Left colon (tissue), 2 donors: ENCODE measurements at regions not wholly inside any gene's neighbourhood (a gene's known extent, or its start where the extent isn't known, plus 50 kb on each side); places are given as distances from the start of the nearest gene placed in this dataset.

Experiments
- ATAC-seq: fragments of 200-7000 bp; cut with Tn5 transposase; one replicate; pipeline ENCODE4 v1.9.1; 2020; ENCODE audit warnings: mild to moderate bottlenecking, moderate library complexity
- DNase-seq, 2 donors: peaks; one replicate each; pipeline ENCODE4 v3.0.0-alpha.2; 2020
- intact Hi-C, 2 donors: fragments of 100-400 bp; cut with DNase I in 1 of 2; cut with micrococcal nuclease in 1 of 2; formaldehyde crosslinking; loops; one replicate each; pipeline versions ENCODE4 v1.11.2 to v1.14.0; 2022; cut with DNase I, micrococcal nuclease
- donor health status: DM: no; HTN: no; CAD: no.
- donor health status: DM: yes; HTN: yes; CAD: no.

DNA sequence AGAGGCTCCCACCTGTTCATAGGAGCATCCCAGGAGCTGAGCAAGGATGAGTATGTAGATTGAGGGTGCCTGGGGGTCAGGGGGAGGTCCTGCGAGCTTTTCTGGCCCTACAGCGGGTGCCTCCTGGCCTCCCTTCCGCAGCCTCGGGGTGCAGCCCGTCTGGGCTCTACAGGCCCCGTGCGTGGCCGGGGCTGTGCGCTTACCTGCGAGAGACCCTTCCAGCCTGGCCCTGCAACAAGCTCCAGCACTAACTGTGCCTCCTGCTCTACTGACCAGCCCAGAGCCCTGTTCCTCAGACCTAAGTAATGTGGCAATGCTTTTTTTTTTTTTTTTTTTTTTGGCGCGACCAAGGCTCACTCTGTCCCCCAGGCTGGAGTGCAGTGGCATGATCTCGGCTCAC lies 1129.1 kb downstream of the BRD1 start:
- no peak for ATAC-seq
- intact Hi-C loops: no loop called here

DNA sequence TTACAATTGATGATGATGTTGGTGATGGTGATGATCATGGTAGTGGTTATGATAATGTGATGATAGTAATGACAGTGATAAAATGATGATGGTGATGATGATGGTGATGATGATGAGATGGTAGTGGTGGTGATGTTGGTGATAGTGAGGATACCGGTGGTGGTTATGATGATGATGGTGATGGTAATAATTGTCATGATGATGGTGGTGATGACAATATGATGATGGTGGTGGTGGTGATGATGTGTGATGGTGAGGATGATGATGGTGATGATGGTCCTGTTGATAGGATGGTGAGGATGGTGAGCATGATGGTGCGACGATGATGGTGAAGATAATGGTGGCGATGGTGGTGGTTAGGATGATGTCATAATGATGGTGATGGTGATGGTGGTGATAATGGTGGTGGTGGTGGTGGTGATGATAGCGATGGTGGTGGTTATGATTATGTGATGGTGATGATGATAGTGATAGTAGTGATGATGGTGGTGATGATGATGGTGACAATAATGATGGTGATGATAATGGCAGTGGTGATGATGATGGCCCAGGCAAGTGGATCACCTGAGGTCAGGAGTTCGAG lies 1129.9 kb downstream of the BRD1 start:
- intact Hi-C loops: no loop called here
- ATAC-seq: no peak
- DNase-seq: no peak

More for the DNA sequence above, 1129.1 kb downstream of the BRD1 start:
- no peak for DNase-seq

DNA sequence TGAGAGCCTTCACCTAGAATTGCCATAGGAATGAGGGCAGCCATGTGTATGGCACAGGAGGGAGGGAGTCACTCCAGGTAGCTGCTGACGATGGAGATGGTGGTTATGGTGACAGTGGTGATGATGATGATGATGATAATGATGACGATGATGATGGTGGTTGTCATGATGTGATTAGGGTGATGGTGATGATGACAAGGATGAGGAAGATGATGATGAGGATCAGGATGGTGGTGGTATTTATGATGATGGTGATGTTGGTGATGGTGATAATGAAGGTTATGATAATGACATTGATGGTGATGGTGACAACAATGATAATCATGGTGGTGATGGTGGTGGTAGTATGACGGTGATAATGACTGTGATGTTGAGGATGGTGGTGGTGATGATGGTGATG lies 1130.5 kb downstream of the BRD1 start:
- no peak for ATAC-seq
- intact Hi-C loops: no loop called here
- no peak for DNase-seq

DNA sequence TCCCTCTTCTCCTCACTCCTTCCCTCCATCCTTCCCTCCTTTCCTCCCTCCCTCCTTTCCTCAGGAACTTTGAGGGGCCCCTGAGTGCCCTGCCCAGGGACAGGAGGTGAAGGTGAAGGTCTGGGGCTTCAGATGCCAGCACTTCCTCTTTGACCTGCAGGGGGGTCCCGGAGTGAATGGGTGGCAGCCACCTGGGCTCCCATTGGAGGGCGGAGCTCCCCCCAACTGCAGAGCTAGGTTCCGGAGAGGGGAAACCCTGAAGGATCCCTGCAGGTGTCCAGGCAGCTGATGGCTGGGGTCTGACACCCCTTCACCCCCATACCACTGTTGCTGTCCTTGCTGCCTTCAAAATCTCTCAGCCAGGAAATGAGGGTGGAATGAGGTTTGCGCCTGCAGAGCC lies 1131.3 kb downstream of the BRD1 start:
- ATAC-seq (no peak), DNase-seq (no peak)
- intact Hi-C loops: no loop called here

DNA sequence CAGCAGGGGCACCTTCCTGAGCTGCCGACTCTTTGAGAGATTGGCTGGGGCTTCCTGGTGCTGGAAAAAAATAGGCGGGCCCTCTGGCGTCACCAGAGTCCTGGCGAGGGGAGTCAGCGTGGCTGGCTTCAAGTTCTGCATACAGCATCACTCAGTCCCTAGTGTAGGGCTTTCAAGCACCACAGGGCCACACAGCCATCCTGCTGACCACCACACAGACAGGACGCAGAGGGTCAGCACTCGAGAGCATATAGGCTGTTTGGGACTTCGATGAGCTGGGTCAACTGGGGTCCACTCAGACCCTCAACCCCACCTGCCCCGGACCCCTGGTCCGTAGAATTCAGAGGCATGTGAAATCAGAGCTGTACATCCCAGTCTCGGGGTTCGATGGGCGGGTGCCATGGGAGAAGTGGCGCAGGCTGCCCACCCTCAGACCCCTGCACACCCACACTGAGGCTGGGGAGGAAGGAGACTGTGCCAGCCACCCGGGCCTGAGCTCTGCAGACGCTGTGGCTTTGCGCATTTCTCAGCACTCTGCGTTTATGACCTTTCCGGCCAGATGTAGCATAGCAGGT lies 1131.9 kb downstream of the BRD1 start:
- DNase-seq: no peak
- ATAC-seq: no peak
- intact Hi-C loops: no loop called here

DNA sequence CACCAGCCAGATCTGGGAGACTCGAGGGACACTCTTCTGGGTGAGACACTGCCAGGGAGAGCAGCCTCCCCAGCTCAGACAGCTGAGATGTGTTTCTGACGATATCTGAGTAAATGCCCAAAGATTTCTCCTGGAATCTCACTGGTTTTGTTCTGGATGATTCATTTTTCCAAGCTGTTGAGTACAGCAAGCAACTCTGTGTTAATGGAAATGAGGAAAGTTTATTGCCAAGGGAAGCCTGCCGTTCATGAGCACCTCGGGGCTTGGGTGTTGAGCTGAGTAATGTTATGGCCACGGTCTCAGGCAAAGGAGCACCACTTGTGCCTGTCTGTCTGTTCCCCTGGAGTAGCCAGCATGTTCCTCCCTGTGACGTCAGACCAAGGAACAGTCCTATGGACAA lies 1132.4 kb downstream of the BRD1 start:
- intact Hi-C loops: no loop called here
- no peak for ATAC-seq
- DNase-seq: no peak

DNA sequence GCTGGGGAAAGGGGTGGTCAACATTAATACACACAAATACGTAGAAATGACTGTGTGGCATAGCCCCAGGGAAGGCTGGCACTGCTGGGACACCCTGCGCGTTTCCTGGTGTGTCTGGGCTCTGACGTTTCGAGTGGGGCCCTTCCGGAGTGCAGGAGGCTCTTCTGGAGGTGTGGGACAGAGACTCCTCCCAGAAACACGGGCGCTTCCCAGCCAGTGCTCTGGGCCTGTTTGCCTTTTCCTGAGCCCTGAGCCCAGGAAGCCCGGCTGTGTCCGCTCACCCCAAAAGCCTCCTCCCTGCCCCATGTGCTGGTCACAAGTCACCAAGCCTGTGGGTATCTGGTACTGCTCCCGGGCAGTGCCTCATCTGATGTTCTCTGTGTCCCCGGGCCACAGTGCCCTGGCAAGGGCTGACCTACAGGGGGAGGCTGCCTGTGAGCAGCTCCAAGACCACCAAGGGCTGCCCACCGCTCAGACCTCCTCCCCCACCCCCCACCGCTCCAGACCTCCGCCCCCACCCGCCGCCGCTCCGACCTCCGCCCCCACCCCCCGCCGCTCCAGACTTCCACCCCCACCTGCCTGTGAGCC lies 1133.3 kb downstream of the BRD1 start:
- ATAC-seq: no peak
- DNase-seq: no peak
- intact Hi-C loops: no loop called here

DNA sequence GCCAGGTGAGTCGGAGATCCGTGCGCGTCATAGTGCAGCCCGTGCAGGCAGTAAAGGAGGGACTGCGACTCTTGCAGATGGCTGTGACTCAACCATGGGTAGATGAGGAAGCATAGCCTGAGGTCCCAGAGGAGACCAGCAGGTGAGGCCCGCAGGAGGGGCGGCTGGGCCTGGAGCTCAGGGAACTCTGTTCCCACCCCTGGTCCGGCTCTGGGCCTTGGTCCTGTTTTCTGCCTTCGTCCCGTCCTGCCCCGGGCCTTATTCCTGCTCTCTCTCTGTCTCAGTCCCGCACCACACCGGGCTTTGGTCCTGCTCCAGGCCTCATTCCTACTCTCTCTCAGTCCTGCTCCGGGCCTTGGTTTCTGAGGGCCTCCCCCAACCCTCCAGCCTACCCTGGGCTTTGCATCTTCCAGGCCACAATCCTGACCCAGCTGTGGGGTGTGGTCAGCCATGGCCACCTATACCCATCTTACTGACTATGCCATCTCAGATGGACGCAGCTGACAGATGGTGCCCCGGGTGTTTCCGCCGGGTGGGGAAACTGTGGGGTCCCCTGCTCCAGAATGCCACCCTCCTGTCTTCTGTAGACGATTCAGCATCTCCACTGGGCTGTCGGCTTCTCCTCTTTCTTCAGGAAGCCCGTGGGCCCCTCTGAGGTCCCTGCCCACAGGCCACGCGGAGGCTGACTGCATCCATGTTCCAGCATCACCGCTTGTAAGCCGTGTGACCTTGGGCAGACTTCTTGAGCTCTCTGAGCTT lies 1134.1 kb downstream of the BRD1 start:
- DNase-seq (no peak), ATAC-seq (no peak)
- intact Hi-C loops: no loop called here

DNA sequence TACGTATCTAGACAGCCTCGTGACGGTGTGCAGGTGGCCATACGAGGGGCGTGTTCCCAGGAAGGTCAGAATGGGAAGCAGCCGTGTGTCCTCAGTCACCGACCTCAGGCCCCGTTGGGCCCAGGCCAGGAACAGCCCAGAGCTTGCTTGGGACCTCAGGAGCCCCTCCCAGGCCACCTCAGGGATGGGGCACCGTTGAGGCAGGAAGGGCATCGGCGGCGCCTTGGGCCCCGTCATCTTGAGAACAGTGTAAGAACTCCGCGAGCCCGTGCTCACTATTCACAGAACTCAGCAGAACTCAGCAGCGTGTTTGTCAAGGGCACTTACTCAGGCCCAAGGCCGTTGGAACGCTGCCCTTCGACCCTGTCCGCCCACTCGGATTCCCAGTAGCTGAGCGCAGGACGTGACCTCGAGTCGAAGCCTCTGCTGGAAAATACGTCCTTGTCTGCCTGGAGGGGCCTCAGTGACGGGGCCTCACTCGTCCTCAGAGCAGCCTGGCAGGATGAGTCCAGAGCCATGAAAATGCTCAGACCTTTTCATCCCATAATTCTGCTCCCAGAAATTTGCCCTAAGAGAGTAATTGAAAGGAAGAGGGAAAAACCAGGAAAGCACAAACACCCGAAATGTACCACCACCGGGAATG lies 1134.8 kb downstream of the BRD1 start:
- no peak for ATAC-seq
- no peak for DNase-seq

DNA sequence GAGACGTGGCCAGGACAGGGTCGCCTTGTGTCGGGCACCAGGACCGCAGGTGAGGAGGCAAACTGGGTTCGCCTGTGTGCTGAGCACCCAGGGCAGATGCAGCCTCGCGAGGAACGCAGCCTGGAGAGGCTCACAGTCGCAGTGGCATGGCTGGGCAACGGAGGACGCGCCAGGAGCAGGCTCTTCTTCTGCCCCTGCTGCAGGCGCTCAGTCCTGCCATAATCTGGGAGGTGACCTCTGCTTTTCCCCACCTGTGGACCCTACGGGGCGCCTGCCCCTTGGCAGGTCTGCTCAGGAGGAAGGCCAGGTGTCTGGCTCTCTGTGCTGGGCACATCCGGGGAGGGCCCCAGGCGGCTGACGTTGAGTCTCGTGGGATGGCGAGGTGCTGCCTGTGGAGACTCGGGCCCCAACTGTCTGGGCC lies 1136.2 kb downstream of the BRD1 start:
- DNase-seq (no peak), ATAC-seq (no peak)
- intact Hi-C loops: no loop called here

More for the DNA sequence above, 1134.8 kb downstream of the BRD1 start:
- intact Hi-C loops: no loop called here

DNA sequence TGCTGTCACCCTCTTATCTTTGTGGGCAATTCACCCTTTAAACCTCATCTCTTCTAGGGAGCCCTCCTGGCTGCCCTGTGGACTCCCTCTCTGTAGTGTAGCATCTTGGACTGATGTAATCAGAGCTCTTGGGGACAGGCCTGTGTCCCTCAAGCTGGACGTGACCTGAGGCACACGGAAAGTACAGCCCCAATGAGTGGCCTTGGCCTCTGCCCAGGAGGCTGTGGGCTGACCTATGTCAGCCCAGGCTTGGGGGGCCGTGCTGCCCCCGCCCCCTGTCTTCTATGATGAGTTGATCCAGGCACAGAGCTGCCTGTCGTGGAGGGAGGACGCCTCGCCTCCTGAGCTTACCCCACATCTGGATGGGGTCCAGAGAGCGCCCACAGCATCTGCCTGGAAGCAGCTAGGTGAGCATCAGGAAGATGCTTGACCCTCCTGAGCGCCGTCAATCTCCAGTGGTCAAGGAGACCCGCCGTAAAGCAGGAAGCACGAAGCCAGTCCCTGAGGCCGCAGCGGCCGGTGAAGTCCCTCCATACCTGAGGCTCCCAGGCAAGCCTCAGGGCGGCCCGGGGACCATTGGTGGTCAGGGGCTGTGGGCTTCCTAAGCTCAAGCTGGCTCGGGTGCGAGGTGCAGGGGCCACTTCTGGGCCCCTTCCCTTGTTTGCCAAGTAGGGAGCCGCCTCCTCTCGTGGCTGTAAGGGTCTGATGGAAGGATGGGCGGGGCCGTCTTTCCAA lies 1136.9 kb downstream of the BRD1 start:
- ATAC-seq (no peak), DNase-seq (no peak)
- intact Hi-C loops: no loop called here

DNA sequence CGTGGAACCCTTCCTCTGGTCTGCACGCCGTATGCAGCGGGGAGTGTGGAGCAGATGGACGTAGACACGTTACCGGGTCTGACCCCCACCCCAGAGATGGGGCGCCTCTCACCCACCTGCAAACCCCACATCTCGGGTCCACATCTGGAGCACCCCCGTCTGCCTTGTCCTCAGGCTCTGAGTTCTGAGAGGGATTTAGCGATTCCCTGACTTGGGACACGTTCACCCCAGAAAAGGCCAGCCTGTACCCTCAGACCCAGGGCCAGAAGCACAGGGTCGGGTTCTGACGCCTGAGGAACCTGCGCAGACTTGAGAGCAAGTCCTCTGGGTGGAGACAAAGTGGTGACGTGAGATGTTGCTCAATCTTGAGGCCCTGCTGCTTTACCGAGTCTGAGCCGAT lies 1138.5 kb downstream of the BRD1 start:
- ATAC-seq (no peak), DNase-seq (no peak)
- intact Hi-C loops: no loop called here

DNA sequence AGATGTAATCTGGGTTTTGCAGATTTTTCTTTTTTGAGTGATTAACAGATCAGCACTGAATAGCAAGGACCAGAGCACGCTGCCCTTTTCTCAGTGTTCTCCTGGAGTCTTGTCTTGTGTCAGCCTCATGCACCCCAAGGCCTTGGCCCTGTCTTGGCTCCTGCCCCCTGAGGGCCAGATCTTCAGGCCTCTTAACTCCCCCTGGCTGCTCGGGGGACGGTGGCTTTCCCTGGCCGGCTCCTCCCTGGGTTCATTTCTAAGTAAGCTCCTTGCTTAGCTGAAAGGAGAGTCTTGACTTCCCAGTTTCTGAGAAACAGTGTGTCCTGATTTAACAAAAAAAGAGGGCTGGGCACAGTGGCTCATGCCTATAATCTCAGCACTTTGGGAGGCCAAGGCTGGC lies 1139.3 kb downstream of the BRD1 start:
- intact Hi-C loops: no loop called here
- no peak for ATAC-seq
- no peak for DNase-seq

DNA sequence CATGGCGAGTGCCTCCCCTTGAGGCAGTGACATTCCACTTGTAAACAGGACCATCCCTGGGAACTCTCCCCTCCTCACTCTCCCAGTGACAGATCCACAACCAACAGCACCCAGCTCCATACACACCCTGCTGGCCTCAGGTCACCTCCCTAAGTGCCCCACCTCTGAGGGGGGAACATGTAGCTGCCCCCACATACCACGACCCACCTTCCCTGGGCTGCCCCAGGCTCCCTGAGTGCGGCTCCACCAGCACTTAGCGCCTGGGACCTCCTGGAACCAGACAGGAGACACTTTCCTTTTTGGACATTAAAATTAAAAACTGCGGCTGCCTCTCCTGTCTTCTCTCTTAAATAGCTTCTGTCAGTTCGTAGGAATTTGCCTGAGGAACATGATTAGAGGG lies 1140.1 kb downstream of the BRD1 start:
- intact Hi-C loops: no loop called here
- no peak for ATAC-seq
- DNase-seq: no peak

DNA sequence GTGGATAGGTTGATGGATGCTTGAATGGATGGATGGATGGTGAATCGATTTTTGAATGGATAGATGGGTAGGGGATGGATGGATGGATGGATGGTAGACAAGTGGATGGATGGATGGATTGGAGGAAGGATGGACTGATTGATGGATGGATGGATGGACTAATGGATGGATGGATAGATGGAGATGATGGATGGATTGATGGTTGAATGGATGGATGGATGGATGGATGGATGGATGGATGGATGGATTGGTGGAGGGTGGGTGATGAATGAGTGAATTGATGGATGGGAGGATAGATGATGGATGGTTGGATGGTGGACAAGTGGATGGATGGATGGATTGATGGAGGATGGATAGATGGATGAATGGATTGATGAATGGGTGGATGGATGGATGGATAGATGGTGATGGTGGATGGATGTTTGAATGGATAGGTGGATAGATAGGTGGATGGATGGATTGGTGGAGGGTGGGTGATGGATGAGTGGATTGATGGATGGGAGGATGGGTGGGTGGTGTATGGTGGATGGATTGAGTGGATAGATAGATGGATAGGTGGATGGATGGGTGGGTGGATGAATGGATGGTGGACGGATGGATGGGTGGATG lies 1140.9 kb downstream of the BRD1 start:
- no peak for ATAC-seq
- DNase-seq: no peak
- intact Hi-C loops: no loop called here

DNA sequence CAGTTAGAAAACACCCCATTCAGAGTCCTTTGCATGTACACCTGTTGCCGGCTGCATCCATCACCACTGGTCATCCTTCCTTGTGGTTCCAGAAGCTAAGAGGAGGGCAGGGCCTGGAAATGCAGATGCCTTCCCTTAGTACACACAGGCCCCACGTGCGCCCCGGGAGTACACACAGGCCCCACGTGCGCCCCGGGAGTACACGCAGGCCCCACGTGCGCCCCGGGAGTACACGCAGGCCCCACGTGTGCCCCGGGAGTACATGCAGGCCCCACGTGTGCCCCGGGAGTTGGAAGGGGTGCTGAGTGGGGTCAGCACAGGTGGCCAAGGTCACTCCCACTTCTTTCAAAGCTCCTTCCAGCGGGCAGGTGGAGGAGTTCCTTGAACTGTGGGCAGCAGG lies 1141.9 kb downstream of the BRD1 start:
- intact Hi-C loops: no loop called here
- DNase-seq (no peak), ATAC-seq (no peak)

DNA sequence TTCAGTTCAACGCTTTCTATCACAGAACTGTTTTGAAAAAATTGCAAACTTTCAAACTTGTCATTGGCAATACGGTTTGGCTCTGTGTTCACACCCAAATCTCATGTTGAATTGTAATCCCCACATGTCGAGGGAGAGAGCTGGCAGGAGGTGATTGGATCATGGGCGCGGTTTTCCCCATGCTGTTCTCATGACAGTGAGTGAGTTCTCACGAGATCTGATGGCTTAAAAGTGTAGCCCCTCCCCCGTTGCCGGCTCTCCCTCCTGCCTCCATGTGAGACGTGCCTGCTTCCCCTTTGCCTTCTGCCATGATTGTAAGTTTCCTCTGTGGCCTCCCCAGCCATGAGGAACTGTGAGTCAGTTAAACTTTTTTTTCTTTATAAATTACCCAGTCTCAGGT lies 1144.0 kb downstream of the BRD1 start:
- no peak for ATAC-seq
- no peak for DNase-seq
- intact Hi-C loops: no loop called here

DNA sequence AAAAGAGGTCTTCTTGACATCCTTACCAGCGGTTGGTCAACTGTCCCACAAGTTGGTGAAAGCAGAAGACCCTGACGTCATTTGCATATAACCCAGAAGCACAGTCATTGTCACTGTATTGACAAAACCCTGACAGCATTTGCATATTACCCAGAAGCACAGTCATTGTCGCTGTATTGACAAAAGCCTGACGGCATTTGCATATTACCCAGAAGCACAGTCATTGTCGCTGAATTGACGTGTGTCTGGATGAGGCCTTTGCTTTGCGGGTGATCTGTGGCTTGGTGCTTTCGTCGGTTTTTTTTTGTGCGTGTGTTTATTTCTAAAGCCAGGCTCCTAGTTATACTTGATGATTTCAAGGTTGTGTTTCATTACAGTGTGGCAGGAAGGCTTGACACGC lies 1145.2 kb downstream of the BRD1 start:
- ATAC-seq (no peak), DNase-seq (no peak)
- intact Hi-C loops: no loop called here

DNA sequence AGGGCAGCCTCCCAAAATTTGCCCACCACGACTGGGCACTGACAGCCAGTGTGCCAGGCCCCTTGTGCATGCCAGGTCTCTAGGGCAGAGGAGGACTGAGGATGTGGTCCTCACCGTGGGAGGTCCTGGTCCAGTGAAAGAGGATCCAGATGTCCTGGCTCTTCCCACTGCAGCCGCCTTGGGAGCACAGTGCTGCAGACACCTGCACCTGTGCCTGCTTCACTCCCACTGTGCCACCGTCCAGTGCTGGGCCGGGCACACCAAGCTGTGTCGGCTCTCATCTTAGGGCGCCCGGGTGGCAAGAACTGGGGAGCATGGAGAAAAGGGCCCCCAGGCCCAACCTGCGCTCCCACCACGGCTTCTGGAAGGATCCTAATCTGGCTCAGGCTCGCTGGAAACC lies 1147.1 kb downstream of the BRD1 start:
- ATAC-seq (no peak), DNase-seq (no peak)
- intact Hi-C loops: no loop called here
